Gastrocnemius medialis (tissue), 4 donors: ENCODE measurements at regions not wholly inside any gene's neighbourhood (a gene's known extent, or its start where the extent isn't known, plus 50 kb on each side); places are given as distances from the start of the nearest gene placed in this dataset.

Experiments used
- ATAC-seq, 2 donors: fragments of 150-250 bp; one replicate each; pipeline ENCODE4 v1.9.1; 2016
- DNase-seq, 2 donors: peaks; one replicate each; pipeline ENCODE4 v3.0.0-alpha.2; 2019
- H3K27ac ChIP-seq, 4 donors: fragments of 200-600 bp; sonication (generic); 1 replicate in 1 of 4; 2 replicates in 3 of 4; pipeline ENCODE4 v1.5.1; 2016 to 2018; ENCODE audit warnings: mild to moderate bottlenecking in 2 of 4, moderate library complexity in 1 of 4
- H3K27me3 ChIP-seq, 3 donors: fragments of 200-600 bp; sonication (generic) in 2 of 3; 1 replicate in 1 of 3; 2 replicates in 2 of 3; pipeline versions ENCODE4 v1.5.1 to v1.6.0; 2016 to 2019; ENCODE audit warnings: mild to moderate bottlenecking in 1 of 3, moderate library complexity in 1 of 3
- H3K36me3 ChIP-seq, 2 donors: fragments of 200-600 bp; sonication (generic) in 1 of 2; one replicate each; pipeline ENCODE4 v1.5.1; 2017 to 2018
- H3K4me1 ChIP-seq, 2 donors: fragments of 200-600 bp; sonication (generic) in 1 of 2; one replicate each; pipeline ENCODE4 v1.5.1; 2016 to 2017; ENCODE audit warnings: mild to moderate bottlenecking in 2 of 2
- H3K4me3 ChIP-seq, 4 donors: fragments of 200-600 bp; sonication (generic) in 3 of 4; 1 replicate in 1 of 4; 2 replicates in 3 of 4; pipeline ENCODE4 v1.5.1; 2016 to 2019; ENCODE audit warnings: mild to moderate bottlenecking in 2 of 4
- H3K9me3 ChIP-seq, 3 donors: fragments of 200-600 bp; sonication (generic) in 2 of 3; 1 replicate in 1 of 3; 2 replicates in 2 of 3; pipeline ENCODE4 v1.5.1; 2016 to 2019
- POLR2A ChIP-seq, 2 donors: fragments of 450-650 bp; IDR thresholded peaks; one replicate each; pipeline ENCODE4 v1.6.1; 2017; ENCODE audit warnings: antibody characterized with exemption in 2 of 2, mild to moderate bottlenecking in 2 of 2, moderate library complexity in 2 of 2
- in situ Hi-C, 4 donors: fragments of 200-750 bp; cut with MboI; loops; one replicate each; pipeline versions ENCODE4 v1.15.0 to v1.8.0; 2017; ENCODE audit warnings: low sequenced_read_pairs in 4 of 4
- intact Hi-C: fragments of 100-400 bp; cut with DNase I; formaldehyde crosslinking; loops from one replicate; pipeline ENCODE4 v1.15.1; 2023; ENCODE audit warnings: low total_unique reads
- TF ChIP-seq, protein P1 (sequence below), 5 experiments: fragments of 450-650 bp in 3 of 5; fragments of 200-600 bp in 2 of 5; sonication (generic) in 2 of 5; IDR thresholded peaks in 4 of 5; conservative IDR thresholded peaks in 1 of 5; 1 replicate in 4 of 5; 2 replicates in 1 of 5; pipeline ENCODE4 v1.5.1; 2016 to 2019; ENCODE audit warnings: antibody characterized with exemption in 5 of 5, mild to moderate bottlenecking in 3 of 5, moderate library complexity in 3 of 5

DNA sequence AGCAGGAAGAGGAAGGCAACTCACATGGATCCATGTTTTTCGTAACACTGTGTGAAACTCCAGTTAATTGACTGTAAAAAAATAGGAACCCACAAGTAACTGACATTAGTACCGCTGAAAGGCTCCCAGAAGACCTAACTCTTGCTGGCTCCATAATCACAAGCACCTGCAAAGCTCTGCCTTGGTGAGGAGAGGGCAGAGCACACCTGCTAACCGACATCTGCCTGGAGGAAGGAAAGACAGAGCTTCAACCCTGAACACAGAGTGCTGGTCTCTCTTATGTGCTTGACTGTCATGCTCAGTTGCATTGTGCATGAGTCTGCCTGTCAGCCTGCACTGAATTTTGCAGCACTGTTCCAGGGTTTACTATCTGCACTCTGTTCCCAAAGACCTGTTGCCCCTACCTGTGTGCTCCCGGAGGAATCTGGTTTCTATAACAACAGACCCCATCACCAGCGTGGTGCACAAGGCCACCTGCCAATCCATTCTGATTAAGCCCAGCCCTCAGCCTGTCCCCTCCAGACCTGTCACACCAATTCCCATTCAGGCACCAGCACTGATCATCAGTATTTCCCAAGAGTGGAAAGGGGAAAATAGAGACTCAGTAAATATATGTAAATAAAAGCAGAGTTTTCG is 63.1 kb upstream of the ANKRD1 start:
- in situ Hi-C loops = no loop called here
- TF ChIP-seq, protein P1, sequence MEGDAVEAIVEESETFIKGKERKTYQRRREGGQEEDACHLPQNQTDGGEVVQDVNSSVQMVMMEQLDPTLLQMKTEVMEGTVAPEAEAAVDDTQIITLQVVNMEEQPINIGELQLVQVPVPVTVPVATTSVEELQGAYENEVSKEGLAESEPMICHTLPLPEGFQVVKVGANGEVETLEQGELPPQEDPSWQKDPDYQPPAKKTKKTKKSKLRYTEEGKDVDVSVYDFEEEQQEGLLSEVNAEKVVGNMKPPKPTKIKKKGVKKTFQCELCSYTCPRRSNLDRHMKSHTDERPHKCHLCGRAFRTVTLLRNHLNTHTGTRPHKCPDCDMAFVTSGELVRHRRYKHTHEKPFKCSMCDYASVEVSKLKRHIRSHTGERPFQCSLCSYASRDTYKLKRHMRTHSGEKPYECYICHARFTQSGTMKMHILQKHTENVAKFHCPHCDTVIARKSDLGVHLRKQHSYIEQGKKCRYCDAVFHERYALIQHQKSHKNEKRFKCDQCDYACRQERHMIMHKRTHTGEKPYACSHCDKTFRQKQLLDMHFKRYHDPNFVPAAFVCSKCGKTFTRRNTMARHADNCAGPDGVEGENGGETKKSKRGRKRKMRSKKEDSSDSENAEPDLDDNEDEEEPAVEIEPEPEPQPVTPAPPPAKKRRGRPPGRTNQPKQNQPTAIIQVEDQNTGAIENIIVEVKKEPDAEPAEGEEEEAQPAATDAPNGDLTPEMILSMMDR (IDR thresholded peaks at IDR 0.05 in 4 of 5, conservative IDR thresholded peaks at IDR 0.05 in 1 of 5) = no peak
- no peak for TF ChIP-seq POLR2A (IDR thresholded peaks at IDR 0.05)
- H3K4me3 ChIP-seq = no peak overlapping the region
- H3K36me3 ChIP-seq = no peaks in the 10 kb centered on the region
- no peak for ATAC-seq
- no peaks in the 10 kb centered on the region for H3K27me3 ChIP-seq
- H3K27ac ChIP-seq = no peak overlapping the region
- H3K4me1 ChIP-seq = peaks cover 17 to 18% of the 10 kb centered on the region in 2 donors
- no peaks in the 10 kb centered on the region for H3K9me3 ChIP-seq
- intact Hi-C loops = no loop called here
- no peak for DNase-seq

DNA sequence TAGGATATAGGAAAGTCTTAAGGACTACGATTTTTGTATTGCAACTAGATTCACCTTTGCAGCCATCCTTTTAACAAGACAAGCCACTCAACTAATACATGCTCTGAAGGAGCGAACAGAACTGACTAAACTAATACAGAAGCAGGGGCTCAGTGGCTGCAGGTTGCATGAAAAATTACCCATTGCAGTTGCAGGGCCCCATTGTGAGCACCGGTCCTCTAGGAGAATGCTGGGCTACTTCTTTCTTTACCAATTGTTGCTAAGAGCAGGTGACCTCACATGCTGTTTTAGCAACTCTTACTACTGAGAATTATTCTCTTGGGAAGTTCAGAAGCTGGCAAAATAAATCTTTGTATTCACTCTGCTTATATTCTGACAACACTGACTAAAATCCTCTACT is 64.0 kb upstream of the ANKRD1 start:
- in situ Hi-C loops (no loop called here), intact Hi-C loops (no loop called here)
- no peaks in the 10 kb centered on the region for H3K36me3 ChIP-seq

DNA sequence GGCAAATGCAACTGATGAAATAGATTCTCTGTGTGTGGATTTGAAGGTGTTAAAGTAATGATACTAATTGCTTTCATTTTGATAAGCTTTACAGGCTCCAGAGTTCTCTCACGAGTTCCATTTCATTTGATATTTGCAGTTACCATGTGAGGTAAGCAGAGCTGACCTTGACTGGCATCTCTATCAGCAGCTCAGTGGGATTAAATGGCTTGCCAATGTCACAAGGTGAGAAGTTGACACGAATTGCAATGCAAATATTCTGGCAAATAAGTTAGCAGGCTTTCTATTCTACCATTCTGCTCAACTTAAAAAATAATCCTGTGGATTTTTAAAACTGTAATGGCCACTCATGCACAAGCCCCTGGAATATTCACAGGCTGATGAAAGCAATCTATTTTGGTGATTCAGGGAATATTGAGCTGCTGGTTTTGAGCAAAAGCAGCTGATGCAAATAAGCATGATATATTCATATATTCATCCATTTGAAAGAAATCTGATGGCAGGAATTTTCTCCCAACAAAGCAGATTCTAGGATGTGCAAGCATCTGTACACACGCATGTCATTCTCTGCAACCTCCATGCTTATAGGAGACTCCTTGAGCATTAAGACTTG is 64.5 kb upstream of the ANKRD1 start:
- TF ChIP-seq, protein P1 (IDR thresholded peaks at IDR 0.05 in 4 of 5, conservative IDR thresholded peaks at IDR 0.05 in 1 of 5) = no peak
- TF ChIP-seq POLR2A (IDR thresholded peaks at IDR 0.05) = no peak
- ATAC-seq (peak; percentile 39 to 55), DNase-seq (no peak)
- Histone ChIP-seq H3K4me3 (no peak overlapping the region), H3K27me3 (no peaks in the 10 kb centered on the region), H3K9me3 (no peaks in the 10 kb centered on the region), H3K36me3 (no peaks in the 10 kb centered on the region), H3K4me1 (peaks cover 17 to 23% of the 10 kb centered on the region in 2 donors), H3K27ac (no peak overlapping the region)
- intact Hi-C loops (no loop called here), in situ Hi-C loops (no loop called here)

More for the DNA sequence above, 64.0 kb upstream of the ANKRD1 start:
- Histone ChIP-seq H3K27me3 (no peaks in the 10 kb centered on the region), H3K9me3 (no peaks in the 10 kb centered on the region), H3K27ac (no peak overlapping the region), H3K4me3 (no peak overlapping the region), H3K4me1 (peaks cover 17 to 23% of the 10 kb centered on the region in 2 donors)
- no peak for DNase-seq
- TF ChIP-seq, protein P1 (IDR thresholded peaks at IDR 0.05 in 4 of 5, conservative IDR thresholded peaks at IDR 0.05 in 1 of 5) = no peak
- TF ChIP-seq POLR2A (IDR thresholded peaks at IDR 0.05) = no peak
- ATAC-seq = no peak

DNA sequence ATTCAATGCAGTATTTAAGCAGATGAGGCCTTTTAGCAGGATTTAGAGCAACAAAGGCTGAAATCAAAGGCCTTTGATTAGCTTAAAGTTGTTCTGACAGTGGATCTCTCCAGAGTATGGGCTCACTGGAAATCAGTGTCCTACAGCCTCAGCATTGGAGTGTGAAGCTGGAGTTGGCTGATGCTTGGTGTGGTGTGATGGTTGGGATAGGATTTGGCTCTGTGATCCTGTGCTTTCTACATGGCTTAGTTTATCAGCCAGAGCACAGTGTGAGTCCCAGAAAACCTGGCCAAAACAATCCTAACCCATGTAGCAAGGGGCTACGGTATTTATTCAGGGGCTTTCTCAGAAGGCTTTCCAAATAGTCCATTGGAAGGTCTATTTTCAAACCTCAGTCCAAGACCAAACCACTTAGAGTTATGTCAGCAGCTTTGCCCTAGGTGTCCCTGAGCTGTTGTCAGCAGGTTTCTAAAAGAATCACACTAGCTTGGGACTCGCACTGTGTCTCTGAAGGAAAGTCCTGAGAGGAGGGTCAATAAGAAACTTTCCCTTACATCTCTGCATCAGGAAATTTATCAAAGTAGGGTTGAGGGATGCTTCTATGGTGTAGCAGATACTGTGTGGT is 65.4 kb upstream of the ANKRD1 start:
- H3K4me1 ChIP-seq = peaks cover 17 to 23% of the 10 kb centered on the region in 2 donors
- intact Hi-C loops = no loop called here

More for the DNA sequence above, 65.4 kb upstream of the ANKRD1 start:
- Histone ChIP-seq H3K36me3 (no peaks in the 10 kb centered on the region), H3K4me3 (no peak overlapping the region), H3K27ac (no peak overlapping the region), H3K9me3 (no peaks in the 10 kb centered on the region), H3K27me3 (no peaks in the 10 kb centered on the region)
- no peak for DNase-seq
- ATAC-seq = no peak
- no peak for TF ChIP-seq POLR2A (IDR thresholded peaks at IDR 0.05)
- TF ChIP-seq, protein P1 (IDR thresholded peaks at IDR 0.05 in 4 of 5, conservative IDR thresholded peaks at IDR 0.05 in 1 of 5) = no peak
- in situ Hi-C loops = no loop called here
